Upper lobe of left lung (tissue), 4 donors: ENCODE measurements at regions not wholly inside any gene's neighbourhood (a gene's known extent, or its start where the extent isn't known, plus 50 kb on each side); places are given as distances from the start of the nearest gene placed in this dataset.

Source experiments
- POLR2A ChIP-seq, 4 donors: fragments of 450-650 bp; IDR thresholded peaks; one replicate each; pipeline ENCODE4 v1.5.1; 2016 to 2017; ENCODE audit warnings: antibody characterized with exemption in 4 of 4, mild to moderate bottlenecking in 2 of 4
- POLR2AphosphoS5 ChIP-seq, 2 donors: sonication (generic); formaldehyde crosslinking; IDR thresholded peaks; one replicate each; pipeline ENCODE4 v1.5.1; 2017; ENCODE audit warnings: antibody characterized with exemption in 2 of 2
- TF ChIP-seq, protein P1 (sequence below), 6 experiments: fragments of 450-650 bp in 4 of 6; fragments of 200-600 bp in 2 of 6; sonication (generic) in 2 of 6; IDR thresholded peaks; one replicate each; pipeline ENCODE4 v1.5.1; 2016 to 2019; ENCODE audit warnings: antibody characterized with exemption in 6 of 6

DNA sequence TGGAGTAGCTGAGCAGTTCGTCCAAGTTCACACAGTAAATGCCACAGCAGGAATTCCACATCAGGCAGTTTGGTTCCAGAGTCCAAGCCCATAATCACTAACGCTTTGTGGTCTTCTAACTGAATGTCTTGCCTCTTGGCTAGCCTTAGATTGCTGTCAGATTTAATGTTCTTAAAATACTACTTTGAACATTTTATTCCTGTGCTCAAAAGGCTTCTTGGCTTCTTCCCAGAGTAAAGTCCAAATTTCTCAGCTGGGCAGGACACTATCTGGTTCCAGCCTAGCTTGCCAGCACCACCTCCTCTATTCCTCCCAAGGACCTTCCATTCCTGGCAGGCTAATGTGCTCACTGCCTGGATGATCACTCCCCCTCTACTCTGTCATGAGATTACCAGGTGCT lies 256.9 kb downstream of the SQOR start:
- TF ChIP-seq, protein P1, sequence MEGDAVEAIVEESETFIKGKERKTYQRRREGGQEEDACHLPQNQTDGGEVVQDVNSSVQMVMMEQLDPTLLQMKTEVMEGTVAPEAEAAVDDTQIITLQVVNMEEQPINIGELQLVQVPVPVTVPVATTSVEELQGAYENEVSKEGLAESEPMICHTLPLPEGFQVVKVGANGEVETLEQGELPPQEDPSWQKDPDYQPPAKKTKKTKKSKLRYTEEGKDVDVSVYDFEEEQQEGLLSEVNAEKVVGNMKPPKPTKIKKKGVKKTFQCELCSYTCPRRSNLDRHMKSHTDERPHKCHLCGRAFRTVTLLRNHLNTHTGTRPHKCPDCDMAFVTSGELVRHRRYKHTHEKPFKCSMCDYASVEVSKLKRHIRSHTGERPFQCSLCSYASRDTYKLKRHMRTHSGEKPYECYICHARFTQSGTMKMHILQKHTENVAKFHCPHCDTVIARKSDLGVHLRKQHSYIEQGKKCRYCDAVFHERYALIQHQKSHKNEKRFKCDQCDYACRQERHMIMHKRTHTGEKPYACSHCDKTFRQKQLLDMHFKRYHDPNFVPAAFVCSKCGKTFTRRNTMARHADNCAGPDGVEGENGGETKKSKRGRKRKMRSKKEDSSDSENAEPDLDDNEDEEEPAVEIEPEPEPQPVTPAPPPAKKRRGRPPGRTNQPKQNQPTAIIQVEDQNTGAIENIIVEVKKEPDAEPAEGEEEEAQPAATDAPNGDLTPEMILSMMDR (IDR thresholded peaks at IDR 0.05), result no peak
- TF ChIP-seq POLR2A (IDR thresholded peaks at IDR 0.05) (no peak), POLR2AphosphoS5 (IDR thresholded peaks at IDR 0.05) (no peak)
